Small intestine (tissue), 7 donors: ENCODE measurements at regions not wholly inside any gene's neighbourhood (a gene's known extent, or its start where the extent isn't known, plus 50 kb on each side); places are given as distances from the start of the nearest gene placed in this dataset.

Source experiments
- DNase-seq, 2 donors: peaks; one replicate each; pipeline versions ENCODE4 v3.0.0 to v3.0.0-alpha.2; 2013
- FAIRE-seq: peaks from 2 replicates; lab custom pipeline; 2012; peaks lifted over from hg19 to GRCh38; lab: Jason Lieb, UNC
- H3K27ac ChIP-seq, 3 donors: one replicate each; pipeline ENCODE4 v1.5.1; 2013; ENCODE audit warnings: low read length in 2 of 3, mild to moderate bottlenecking in 2 of 3, control low read depth in 1 of 3, inconsistent platforms in 1 of 3, low read depth in 1 of 3, moderate library complexity in 1 of 3
- H3K27me3 ChIP-seq, 3 donors: one replicate each; pipeline ENCODE4 v1.6.1; 2013; ENCODE audit warnings: low read length in 3 of 3, inconsistent platforms in 1 of 3; ENCODE audit not compliant: control insufficient read depth in 3 of 3, insufficient read depth in 3 of 3
- H3K36me3 ChIP-seq, 3 donors: one replicate each; pipeline ENCODE4 v1.6.1; 2013; ENCODE audit warnings: low read length in 3 of 3, inconsistent platforms in 1 of 3, low read depth in 1 of 3, mild to moderate bottlenecking in 1 of 3, moderate library complexity in 1 of 3; ENCODE audit not compliant: control insufficient read depth in 3 of 3, insufficient read depth in 2 of 3
- H3K4me1 ChIP-seq, 3 donors: one replicate each; pipeline ENCODE4 v1.6.1; 2013; ENCODE audit warnings: low read length in 2 of 3, inconsistent platforms in 1 of 3, low read depth in 1 of 3, mild to moderate bottlenecking in 1 of 3, moderate library complexity in 1 of 3; ENCODE audit not compliant: control insufficient read depth in 3 of 3, insufficient read depth in 2 of 3
- H3K4me3 ChIP-seq, 3 donors: one replicate each; pipeline ENCODE4 v1.5.1; 2013; ENCODE audit warnings: low read length in 3 of 3, control low read depth in 1 of 3, inconsistent platforms in 1 of 3, low read depth in 1 of 3, mild to moderate bottlenecking in 1 of 3, moderate library complexity in 1 of 3
- H3K9me3 ChIP-seq, 2 donors: one replicate each; pipeline ENCODE4 v1.6.1; 2013; ENCODE audit warnings: low read depth in 1 of 2, low read length in 1 of 2; ENCODE audit not compliant: control insufficient read depth in 2 of 2, insufficient read depth in 1 of 2
- WGBS, 3 donors: extraction: QIAGEN DNeasy Blood & Tissue Kit; methylation state at CpG; one replicate each; pipeline ENCODE4 v1.1.7; 2013; 5-methylcytosine and 5-hydroxymethylcytosine counted together
- donor health status: healthy with polysubstance abuse.
- donor health status: control.
- donor health status: control.
- donor health status: Bipolar disorder and iron deficiency.
- donor health status: healthy.

DNA sequence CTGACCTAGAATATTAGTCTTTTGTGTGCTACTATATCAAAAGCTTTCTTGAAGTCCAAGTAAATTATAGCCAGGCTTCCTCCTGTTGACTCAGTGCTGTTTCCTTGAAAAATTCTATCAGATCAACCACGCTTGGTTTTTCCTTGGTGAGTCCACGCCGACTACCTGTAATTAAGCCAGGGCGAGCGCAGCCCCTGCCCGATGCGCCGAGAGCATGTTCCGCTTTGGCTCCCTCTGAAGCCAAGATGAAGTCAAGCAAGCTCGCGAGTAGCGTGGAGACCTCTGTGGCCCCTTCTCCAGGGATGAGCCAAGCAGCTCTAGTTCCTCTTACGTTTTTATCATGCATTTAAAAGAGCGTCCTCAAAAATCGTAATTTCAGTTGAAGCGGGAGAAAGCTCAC is 641.2 kb downstream of the CDH26 start:
- no peak overlapping the region for H3K4me3 ChIP-seq
- no peaks in the 10 kb centered on the region for H3K36me3 ChIP-seq
- no peak overlapping the region for H3K27ac ChIP-seq
- H3K4me1 ChIP-seq, result no peaks in the 10 kb centered on the region
- H3K9me3 ChIP-seq, result no peaks in the 10 kb centered on the region
- 93 to 94% (median 94%) methylated on average over 16 of the region's 16 CpGs for WGBS, 3 donors
- FAIRE-seq (no peak), DNase-seq (no peak)
- no peaks in the 10 kb centered on the region for H3K27me3 ChIP-seq

DNA sequence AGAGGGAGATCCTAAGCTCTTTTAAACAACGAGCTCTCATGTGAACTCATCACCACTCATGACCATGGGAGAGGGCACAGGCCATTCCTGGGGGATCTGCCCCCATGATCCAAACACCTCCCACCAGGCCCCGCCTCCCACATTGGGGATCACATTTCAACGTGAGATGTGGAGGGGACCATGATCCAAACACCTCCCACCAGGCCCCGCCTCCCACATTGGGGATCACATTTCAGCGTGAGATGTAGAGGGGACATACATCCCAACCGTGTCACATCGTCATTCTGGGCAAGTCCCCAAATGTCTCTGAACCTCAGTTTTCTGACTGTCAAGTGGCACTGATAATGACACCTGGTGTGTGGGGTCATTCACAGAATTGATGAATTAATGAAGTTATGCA is 641.8 kb downstream of the CDH26 start:
- DNase-seq, result no peak
- Histone ChIP-seq H3K4me1 (no peaks in the 10 kb centered on the region), H3K27ac (no peak overlapping the region), H3K27me3 (no peaks in the 10 kb centered on the region), H3K4me3 (no peak overlapping the region), H3K9me3 (no peaks in the 10 kb centered on the region), H3K36me3 (no peaks in the 10 kb centered on the region)
- FAIRE-seq, result no peak
- 71 to 81% (median 79%) methylated on average over 7 of the region's 7 CpGs for WGBS, 3 donors

DNA sequence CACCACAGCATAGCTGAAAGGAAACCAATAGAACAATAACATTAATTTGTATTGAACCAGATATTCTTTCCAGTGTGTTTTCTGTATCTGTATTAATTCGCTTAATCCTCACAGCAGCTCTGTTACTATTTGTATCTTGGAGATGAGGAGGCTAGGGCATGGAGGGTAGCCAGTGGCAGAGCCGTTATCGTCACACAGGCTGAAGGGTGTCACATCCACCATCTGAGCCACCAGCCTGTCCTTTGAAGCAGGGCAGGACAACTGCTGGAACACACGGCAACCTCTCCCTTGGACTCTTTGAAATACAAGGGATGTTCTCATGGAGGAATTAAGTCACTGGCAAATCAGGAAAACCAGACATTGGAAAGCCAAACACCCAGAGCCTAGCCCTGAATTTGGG is 628.0 kb upstream of the CDH4 start:
- H3K9me3 ChIP-seq, result no peaks in the 10 kb centered on the region
- DNase-seq, result no peak
- WGBS, 3 donors, result 78 to 86% (median 79%) methylated on average over 4 of the region's 4 CpGs
- no peak overlapping the region for H3K27ac ChIP-seq
- no peaks in the 10 kb centered on the region for H3K36me3 ChIP-seq
- no peak overlapping the region for H3K4me3 ChIP-seq
- no peak for FAIRE-seq
- H3K27me3 ChIP-seq, result no peaks in the 10 kb centered on the region
- no peaks in the 10 kb centered on the region for H3K4me1 ChIP-seq

DNA sequence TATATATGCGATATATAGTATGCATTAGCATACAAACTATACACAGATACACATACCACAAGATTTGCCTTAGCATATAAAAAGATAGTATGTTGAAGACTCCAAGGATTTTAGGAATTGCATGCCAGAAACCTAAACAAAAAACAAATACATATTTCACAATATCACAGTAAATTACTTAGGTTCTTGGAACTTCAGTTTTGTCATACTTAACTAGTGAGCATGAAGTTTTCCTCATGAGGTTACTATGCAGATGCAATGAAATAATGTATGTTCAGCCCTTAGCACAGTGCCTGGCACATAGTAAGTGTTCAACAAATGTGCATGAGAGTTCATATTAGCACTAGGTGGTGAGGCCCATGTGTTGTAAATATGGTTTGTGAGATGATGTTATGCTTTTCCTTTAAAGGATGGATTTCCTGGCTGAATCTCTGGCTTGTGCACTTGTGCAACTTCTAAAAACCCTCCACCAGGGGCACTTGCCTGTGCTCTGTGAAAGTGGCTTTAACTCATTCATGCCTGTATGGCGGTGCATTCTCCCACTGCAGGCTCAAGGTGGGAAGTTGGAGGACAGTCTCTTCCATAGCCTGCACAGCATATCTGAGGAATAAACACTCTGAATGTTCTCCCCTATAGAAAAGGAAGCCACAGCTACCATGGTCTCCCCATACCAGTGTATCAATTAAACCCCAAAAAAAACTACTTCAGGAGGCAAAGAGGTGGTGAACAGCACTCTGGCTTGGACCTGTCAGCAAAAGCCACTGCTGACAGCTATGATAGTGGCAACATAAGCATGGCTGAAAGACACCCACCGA is 624.1 kb upstream of the CDH4 start:
- no peaks in the 10 kb centered on the region for H3K9me3 ChIP-seq
- 72 to 79% (median 78%) methylated on average over 3 of the region's 3 CpGs for WGBS, 3 donors
- no peak for DNase-seq
- FAIRE-seq, result no peak
- no peaks in the 10 kb centered on the region for H3K36me3 ChIP-seq
- no peak overlapping the region for H3K27ac ChIP-seq
- no peaks in the 10 kb centered on the region for H3K4me1 ChIP-seq
- H3K27me3 ChIP-seq, result no peaks in the 10 kb centered on the region
- H3K4me3 ChIP-seq, result no peak overlapping the region

DNA sequence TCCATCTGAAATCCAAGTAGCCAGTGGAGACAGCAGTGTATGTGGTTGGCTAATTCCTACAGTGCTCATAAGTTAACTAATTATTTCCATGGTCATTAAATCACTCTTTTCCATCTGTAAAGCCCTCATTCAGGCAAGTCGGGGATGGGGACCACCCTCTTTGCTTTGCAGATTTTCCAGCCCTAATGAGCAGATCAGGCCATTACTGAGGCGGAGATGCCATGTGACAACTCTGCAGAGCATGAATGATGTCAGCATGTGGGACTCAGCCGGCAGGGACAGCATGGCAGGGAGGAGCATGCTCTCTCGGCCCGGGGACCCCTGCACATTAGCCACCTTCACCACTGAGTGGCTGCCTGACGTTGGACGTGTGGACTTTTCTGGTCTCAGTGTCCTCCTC is 623.3 kb upstream of the CDH4 start:
- Histone ChIP-seq H3K4me1 (no peaks in the 10 kb centered on the region), H3K4me3 (no peak overlapping the region), H3K27ac (no peak overlapping the region), H3K36me3 (no peaks in the 10 kb centered on the region), H3K27me3 (no peaks in the 10 kb centered on the region), H3K9me3 (no peaks in the 10 kb centered on the region)
- no peak for DNase-seq
- no peak for FAIRE-seq
- WGBS, 3 donors, result 80 to 87% (median 87%) methylated on average over 7 of the region's 7 CpGs

DNA sequence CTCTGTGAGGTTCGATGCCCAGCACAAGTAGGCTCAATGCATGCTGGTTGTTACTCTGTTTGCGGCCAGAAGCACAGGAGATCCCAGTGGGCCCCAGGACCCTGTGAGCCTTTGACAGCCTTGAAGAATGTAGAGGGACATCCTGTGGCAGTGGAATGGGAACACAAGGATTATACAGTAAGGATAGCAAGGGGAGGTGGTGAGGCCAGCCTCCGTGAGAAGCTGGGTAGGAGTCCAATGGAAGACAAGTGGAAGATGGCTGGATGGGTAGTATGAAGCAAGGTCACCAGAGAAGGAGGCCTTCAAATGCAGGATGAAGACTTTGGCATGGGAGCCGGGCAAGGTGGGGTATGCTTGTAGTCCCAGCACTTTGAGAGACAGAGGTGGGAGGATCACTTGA is 622.9 kb upstream of the CDH4 start:
- no peak for FAIRE-seq
- no peaks in the 10 kb centered on the region for H3K4me1 ChIP-seq
- H3K9me3 ChIP-seq, result no peaks in the 10 kb centered on the region
- H3K4me3 ChIP-seq, result no peak overlapping the region
- no peaks in the 10 kb centered on the region for H3K36me3 ChIP-seq
- no peak for DNase-seq
- 86 to 93% (median 90%) methylated on average over 4 of the region's 4 CpGs for WGBS, 3 donors
- H3K27ac ChIP-seq, result no peak overlapping the region
- no peaks in the 10 kb centered on the region for H3K27me3 ChIP-seq

DNA sequence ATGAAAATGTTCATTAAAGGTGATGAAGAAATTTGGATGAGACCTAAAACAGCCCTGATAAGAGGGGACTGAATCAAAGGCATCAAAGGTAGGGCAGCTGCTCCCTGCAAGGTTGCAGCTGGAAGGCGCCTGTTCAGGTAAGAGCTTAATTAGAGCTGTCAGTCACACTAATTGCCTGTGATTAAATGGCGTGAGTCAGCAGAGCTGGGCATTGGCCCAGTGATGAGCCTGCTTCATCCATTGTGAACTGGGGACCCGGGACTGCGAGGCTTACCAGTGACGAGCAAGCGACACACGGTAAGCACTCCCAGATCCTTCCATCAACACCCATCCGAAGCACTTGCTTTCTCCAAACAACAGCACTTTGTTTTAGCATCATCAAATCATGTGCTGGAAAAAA is 621.5 kb upstream of the CDH4 start:
- WGBS, 3 donors, result 42 to 68% (median 48%) methylated on average over 8 of the region's 8 CpGs
- no peaks in the 10 kb centered on the region for H3K9me3 ChIP-seq
- no peaks in the 10 kb centered on the region for H3K36me3 ChIP-seq
- no peak overlapping the region for H3K4me3 ChIP-seq
- no peaks in the 10 kb centered on the region for H3K27me3 ChIP-seq
- no peak overlapping the region for H3K27ac ChIP-seq
- DNase-seq (no peak), FAIRE-seq (no peak)
- no peaks in the 10 kb centered on the region for H3K4me1 ChIP-seq

DNA sequence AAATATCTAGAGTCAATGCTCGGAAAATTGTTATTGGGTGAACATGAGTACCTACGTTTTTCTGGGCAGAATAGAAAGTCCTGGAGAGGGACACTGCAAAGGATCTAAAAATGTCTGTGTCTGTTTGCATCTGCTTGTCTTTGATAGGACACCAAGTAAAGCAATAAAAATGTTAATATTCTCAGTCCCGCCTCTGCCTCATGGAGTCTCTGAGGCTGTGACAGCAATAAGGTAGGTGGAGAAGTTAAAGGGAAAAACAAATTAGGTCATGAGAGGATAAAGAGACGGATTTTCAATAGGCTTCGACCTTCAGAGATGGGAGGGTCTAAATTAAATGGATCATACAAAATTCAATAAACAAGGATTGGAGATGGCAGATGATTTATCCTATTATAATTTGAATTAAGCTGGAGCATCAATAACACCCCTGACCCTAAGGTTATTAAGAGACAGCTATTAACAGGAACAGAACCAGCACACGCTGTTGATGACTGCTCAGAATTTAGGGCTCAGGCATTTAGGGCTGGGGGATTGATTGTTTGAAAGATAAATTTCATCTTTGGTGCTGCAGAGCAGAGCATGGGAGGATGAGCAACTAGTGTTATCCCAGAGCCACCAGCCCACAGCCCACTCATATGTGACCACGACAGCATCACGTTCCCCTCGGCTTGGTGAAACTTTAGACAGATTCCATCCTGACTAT is 620.3 kb upstream of the CDH4 start:
- DNase-seq (no peak), FAIRE-seq (no peak)
- Histone ChIP-seq H3K27ac (no peak overlapping the region), H3K4me1 (no peaks in the 10 kb centered on the region), H3K27me3 (no peaks in the 10 kb centered on the region), H3K36me3 (no peaks in the 10 kb centered on the region), H3K4me3 (no peak overlapping the region), H3K9me3 (no peaks in the 10 kb centered on the region)
- WGBS, 3 donors, result 73 to 83% (median 77%) methylated on average over 9 of the region's 9 CpGs
